Eye (tissue), 1 donor: ENCODE measurements at regions not wholly inside any gene's neighbourhood (a gene's known extent, or its start where the extent isn't known, plus 50 kb on each side); places are given as distances from the start of the nearest gene placed in this dataset.

ENCODE experiments used
- DNase-seq: peaks from one replicate; pipeline ENCODE4 v3.0.0-alpha.2; 2015

DNA sequence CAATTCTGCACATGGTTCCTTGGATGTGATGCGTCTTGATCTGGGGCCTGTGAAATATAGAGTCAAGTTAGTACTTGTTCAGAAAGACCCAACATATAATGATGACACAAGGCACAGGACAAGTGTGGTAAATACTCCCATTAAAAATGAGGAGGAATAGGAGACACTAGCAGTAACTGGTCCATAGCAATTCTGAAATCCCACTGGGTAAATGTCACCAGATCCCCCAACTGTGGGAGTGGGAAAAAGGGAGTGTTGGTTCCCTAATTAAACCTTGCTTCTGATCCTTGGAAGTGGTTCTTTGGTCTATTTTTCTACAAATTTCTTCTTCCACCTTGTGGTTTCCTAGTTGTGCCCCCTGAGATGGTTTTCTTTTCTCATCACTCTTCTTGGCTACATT is 62.5 kb upstream of the NRP1 start:
- DNase-seq = no peak

DNA sequence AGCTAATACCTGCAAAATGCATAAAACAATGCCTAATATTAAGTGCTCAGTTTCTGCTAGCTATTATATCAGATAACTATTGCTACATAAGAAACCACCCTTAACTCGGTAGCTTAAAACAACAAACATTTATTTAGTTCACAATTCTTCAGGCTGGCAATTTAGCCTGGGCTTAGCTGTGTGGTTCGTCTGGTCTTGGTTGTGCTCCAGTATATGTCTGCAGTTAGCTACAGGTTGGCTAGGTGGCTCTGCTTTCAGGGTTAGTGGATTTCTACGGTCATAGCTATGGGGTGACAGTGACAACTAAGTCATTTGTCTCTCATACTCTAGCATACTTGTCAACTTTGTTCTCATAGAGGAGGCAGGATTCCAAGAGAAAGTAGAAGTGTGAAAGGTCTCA is 61.8 kb upstream of the NRP1 start:
- DNase-seq = no peak

DNA sequence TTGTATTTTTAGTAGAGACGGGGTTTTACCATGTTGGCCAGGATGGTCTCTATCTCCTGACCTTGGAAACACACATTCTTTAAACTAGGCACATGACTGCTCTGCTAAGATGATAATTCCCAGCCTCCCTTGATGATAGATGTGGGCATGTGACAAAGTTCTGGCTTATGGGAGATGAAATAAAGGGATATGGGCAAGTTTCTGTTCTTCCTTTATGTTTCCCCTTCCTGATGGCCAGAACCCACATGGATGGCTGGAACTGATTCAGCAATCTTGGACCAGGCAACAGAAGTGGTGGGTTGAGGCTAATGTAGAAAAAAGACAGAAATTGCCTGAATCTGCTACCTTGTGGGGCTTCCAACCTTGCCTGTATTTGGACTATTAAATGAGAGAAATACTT is 60.7 kb upstream of the NRP1 start:
- no peak for DNase-seq

DNA sequence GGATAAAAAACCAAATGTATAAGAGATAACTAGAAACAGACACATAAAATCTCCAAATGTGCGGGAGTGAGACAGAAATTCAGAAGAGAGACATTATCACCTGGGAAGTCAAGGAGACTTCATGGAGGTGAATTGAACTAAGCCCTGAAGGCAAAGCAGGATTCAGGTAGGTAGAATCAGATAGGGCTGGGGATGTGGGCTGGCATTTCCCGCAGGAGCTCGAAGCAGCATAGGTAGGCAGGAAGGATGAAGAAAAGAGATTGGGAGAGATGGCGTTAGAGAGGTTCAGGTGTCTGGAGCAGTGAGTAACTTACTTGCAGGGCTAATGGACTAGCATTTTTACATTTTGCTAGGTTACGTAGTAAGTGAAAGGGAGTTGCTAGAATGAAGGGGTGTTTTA is 58.2 kb upstream of the NRP1 start:
- DNase-seq = no peak

DNA sequence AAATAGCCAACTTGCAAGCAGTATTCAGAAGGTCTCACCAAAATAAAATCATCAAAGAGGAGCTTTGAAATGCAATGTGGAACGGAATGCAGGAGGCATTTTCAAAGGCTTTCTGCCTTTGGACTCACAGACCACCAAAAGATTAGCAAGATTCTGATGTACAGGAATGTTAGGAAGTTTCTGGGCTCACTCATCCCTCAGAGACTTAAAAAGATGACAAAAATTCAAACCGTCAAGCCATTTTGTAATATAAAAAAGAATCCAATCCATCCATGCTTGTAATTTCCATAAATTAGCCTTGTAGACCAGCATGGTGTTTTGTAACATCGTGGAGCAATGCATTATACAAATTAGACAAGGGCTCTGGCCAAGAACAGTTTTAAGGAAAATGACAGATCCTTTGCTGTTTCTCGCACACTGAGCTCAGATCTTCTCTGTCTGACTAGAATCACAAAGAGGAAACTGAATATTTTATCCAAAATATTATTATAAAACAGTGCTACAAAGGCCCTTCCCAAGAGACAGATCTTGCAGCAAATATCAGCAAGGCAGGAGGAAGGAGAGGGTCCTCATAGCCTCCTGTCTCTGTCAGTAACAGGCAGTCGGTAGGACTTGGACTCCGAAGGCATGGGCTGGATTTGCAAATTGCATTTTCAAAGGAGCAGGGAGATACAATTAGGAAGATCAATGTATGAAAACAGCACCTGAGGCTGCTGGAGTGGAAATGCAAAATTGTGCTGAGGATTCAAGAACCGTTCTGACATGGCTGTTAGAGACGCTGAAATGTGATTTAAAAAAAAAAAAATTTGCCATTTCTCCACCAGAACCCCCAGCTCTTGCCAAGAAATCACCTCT is 57.4 kb upstream of the NRP1 start:
- DNase-seq = no peak

DNA sequence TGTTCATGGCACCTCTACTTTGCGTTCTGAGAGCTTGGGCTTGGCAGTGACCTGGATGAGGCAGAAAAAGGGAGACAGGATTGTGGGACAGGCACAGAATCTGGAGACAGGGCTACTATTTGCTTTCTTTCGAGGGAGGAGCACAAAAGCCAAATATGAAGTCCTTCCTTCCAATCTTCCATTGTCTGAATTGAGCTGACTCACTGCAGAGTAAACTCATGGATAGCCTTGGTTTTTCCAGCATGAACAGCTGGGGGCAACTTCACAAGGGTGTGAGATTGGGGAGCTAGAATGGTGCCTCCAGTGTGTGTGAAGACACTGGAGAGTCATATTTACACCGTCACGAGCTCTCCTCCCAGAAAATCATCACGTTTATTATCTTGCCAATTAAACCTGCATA is 55.6 kb upstream of the NRP1 start:
- DNase-seq = no peak

DNA sequence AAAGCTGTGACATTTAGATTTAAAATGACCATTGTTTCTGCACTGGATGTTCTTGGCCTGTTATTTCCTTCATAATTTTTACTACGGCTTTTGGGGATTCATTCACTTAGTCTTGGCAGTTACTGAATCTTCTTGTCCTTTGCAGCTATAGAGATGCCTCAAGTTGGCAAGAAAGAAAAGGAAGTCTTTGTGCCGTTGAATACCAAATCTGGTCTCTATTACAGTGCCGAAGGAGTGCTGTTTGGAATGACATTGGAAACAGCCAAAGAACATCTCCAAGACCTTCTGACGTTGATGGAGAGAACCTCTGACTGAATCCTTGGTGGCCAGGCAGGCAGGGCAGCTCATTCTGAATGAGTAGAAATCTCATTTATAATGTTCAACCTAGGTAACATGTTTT is 54.3 kb upstream of the NRP1 start:
- no peak for DNase-seq

DNA sequence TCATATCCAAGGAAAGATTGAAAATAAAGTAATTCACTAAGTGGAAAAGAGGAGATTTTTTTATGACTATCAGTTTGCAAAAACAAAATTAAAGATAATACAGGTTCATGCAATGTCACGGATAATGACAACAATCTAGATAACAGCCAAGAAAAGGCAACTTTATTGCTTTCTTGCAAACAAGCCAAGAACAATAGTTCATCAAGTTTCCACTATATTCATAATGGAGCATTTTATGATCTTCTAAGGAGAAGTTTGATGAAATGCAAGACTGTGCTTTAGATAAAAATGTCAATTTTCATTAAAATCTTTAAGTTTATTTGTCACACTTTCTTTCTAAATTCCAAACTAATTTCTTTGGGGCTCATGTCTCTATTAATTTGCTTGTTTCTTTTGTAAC is 53.9 kb upstream of the NRP1 start:
- DNase-seq = no peak

DNA sequence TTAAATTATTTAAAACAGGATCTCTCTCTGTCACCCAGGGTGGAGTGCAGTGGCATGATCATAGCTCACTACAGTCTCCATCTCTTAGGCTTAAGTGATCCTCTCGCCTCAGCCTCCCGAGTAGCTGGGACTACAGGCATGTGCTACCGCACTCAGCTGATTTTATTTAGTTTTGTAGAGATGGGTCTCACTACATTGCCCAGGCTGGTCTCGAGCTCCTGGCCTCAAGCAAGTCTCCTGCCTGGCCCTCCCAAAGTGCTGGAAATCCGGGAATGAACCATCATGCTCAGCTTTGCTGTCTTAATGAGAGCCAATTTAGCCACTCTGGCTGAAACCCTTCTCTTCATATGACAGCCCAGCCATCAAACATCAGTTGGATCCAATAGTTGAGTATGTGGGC is 53.3 kb upstream of the NRP1 start:
- DNase-seq = no peak

DNA sequence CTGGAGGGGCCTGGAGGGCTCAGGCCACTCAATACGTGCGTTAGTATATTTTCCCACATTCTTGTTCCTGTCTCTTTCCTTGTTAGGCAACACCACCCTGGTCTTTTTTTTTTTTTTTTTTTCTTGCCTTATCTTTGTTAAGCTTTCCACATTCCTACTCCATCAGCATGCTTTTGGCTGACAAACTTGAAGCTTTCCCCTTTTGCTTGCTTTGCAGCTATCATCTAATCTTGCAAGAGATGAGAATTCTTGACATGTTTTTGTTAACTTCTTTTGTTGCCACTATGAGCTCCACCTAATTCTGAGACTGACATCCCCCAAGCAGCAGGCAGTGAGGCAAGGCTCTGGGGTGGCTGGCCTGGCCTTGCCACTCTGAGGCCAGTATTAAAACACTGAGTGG is 52.5 kb upstream of the NRP1 start:
- DNase-seq = no peak

DNA sequence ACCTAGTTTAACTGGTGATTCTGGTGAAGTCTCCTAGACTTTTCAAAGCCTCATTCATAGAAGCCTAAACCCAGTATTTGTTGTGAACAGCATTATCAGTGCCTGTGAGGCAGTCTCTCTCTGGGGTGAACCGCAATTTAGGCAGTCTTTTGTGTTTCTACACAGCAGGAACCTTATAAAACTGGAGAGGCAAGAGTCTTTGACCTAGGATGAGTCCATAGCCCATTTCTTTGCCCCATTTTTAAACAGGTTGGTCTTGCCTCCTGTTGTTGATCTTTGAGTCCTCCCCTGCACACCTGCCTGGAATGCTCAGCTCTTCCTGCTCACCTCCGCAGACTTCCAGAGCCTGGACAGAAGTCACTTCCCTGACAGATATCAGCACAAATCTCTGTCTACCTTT is 51.2 kb upstream of the NRP1 start:
- DNase-seq = no peak

DNA sequence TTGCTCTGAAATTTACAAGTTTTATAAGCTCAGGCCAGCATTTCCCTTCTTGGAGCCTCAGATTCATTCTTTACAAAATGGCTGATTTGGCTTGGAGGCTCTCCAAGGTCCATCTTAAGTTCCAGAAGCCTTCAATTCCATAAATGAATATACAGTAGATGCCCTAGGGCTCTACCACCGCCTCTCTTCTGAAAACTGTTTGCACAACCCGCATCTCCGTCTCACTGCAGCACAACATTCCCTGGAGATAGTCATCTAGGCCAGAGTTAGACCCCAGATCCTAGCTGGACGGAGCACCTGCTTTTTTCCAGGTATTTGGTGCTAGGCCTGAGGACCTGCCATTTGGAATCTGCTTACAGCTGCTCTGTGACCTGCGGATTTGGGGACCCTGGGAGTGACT is 50.5 kb upstream of the NRP1 start:
- DNase-seq = no peak
